ENCODE measurements at regions not wholly inside any gene's neighbourhood (a gene's known extent, or its start where the extent isn't known, plus 50 kb on each side); places are given as distances from the start of the nearest gene placed in this dataset.

- no peaks in the 10 kb centered on the region for H3K36me3 Mint-ChIP-seq (ENCODE audit: insufficient read depth in 1 of 3, low read depth in 3 of 3)
- no peak overlapping the region for H3K27ac Mint-ChIP-seq
- Histone ChIP-seq H3K23ac (ENCODE audit: insufficient read length, low read depth, low read length) (no peak overlapping the region), H3K18ac (ENCODE audit: insufficient read length, low read depth, low read length) (no peak overlapping the region), H2BK15ac (ENCODE audit: low read depth, low read length) (no peak overlapping the region), H3K9ac (ENCODE audit: extremely low read depth, insufficient read length, low read length) (no peak overlapping the region), H4K20me1 (ENCODE audit: control insufficient read depth, insufficient read depth, insufficient read length) (no peaks in the 10 kb centered on the region), H3K79me2 (ENCODE audit: insufficient read depth, low read length) (no peaks in the 10 kb centered on the region), H2BK120ac (ENCODE audit: low read depth, low read length, poor library complexity, severe bottlenecking) (no peak overlapping the region), H2BK12ac (ENCODE audit: insufficient read length, low read depth, low read length) (no peak overlapping the region), H3K56ac (ENCODE audit: insufficient read length, low read depth, low read length) (no peak overlapping the region), H3K79me1 (ENCODE audit: insufficient read depth, low read depth, low read length, poor library complexity, severe bottlenecking) (no peaks in the 10 kb centered on the region), H4K8ac (replicated peaks; ENCODE audit: insufficient read length, low read depth, low read length) (no peak overlapping the region), H2BK20ac (ENCODE audit: low read depth, low read length, poor library complexity, severe bottlenecking) (no peak overlapping the region), H3K9me3 (ENCODE audit: control insufficient read depth, low read depth, low read length) (no peaks in the 10 kb centered on the region), H4K91ac (ENCODE audit: insufficient read length, low read depth, low read length) (no peak overlapping the region), H4K5ac (ENCODE audit: insufficient read length, low read depth, low read length) (no peak overlapping the region), H3K23me2 (ENCODE audit: insufficient read length, low read depth, low read length, poor library complexity, severe bottlenecking) (no peaks in the 10 kb centered on the region), H3K14ac (ENCODE audit: insufficient read depth, low read length) (no peak overlapping the region), H2AK5ac (ENCODE audit: insufficient read length, low read length) (no peak overlapping the region), H2AFZ (ENCODE audit: low read length) (no peak overlapping the region), H3K27me3 (ENCODE audit: insufficient read depth, low read length) (no peaks in the 10 kb centered on the region), H2BK5ac (ENCODE audit: insufficient read length, low read length) (no peak overlapping the region), H3K27ac (ENCODE audit: insufficient read length, low read depth, low read length) (no peak overlapping the region), H3K4me2 (ENCODE audit: insufficient read depth, insufficient read length, low read length) (no peak overlapping the region), H3T11ph (ENCODE audit: low read length) (no peak overlapping the region), H3K4ac (ENCODE audit: low read depth, low read length) (no peak overlapping the region), H3K4me1 (ENCODE audit: insufficient read depth, low read length) (no peaks in the 10 kb centered on the region)
- H3K4me1 Mint-ChIP-seq: 0 out of 4 replicates have a peak, but pooled peaks cover 0 to 2% of the 10 kb centered on the region in 2 experiments
- no peak overlapping the region for H3K4me3 Mint-ChIP-seq
- TF ChIP-seq CTCF (conservative IDR thresholded peaks at IDR 0.05): no peak
- DNase-seq: no peak
- WGBS (ENCODE audit: extremely low coverage, insufficient read length, low lambda C conversion rate): no CpG with 5 or more reads among the region's 1 CpG
- no peaks in the 10 kb centered on the region for H3K9me3 Mint-ChIP-seq
- H3K27me3 Mint-ChIP-seq (ENCODE audit: low read depth): no peaks in the 10 kb centered on the region
Measured at GRCh38 chr6:63466242-63466733, 106.0 kb upstream of the LOC128125822 start.

Measured in H9 (cell line).